HEK293 (cell line): ENCODE measurements at regions not wholly inside any gene's neighbourhood (a gene's known extent, or its start where the extent isn't known, plus 50 kb on each side); places are given as distances from the start of the nearest gene placed in this dataset.

Source experiments
- CTCF ChIA-PET: fragments of 350-600 bp; formaldehyde crosslinking; extraction: SDS; loops from one replicate; lab custom pipeline; 2021; ENCODE audit warnings: antibody characterized with exemption; lab: Yijun Ruan, JAX
- POLR2A ChIA-PET: fragments of 300-600 bp; formaldehyde crosslinking; extraction: SDS; loops from one replicate; lab custom pipeline; 2020; ENCODE audit warnings: antibody characterized with exemption, inconsistent platforms; lab: Yijun Ruan, JAX
- H3K27ac ChIP-seq: fragments of 200-500 bp; sonication (Bioruptor generic); 2 replicates; pipeline ENCODE4 v1.5.1; 2014; ENCODE audit warnings: low read depth, low read length, control low read depth, inconsistent platforms; ENCODE audit errors: extremely low read depth
- H3K36me3 ChIP-seq, 2 experiments: fragments of 200-500 bp in 1 of 2; sonication (Bioruptor generic) in 1 of 2; 1 replicate in 1 of 2; 2 replicates in 1 of 2; pipeline ENCODE4 v1.5.1; 2014 to 2017; ENCODE audit warnings: inconsistent platforms in 2 of 2, low read length in 2 of 2; ENCODE audit not compliant: control insufficient read depth in 2 of 2, insufficient read depth in 1 of 2
- H3K4me1 ChIP-seq: fragments of 200-500 bp; sonication (Bioruptor generic); 2 replicates; pipeline ENCODE4 v1.5.1; 2014; ENCODE audit warnings: mild to moderate bottlenecking, low read length, inconsistent platforms; ENCODE audit not compliant: control insufficient read depth, insufficient read depth
- H3K4me3 ChIP-seq: 2 replicates; pipeline ENCODE4 v1.5.1; 2011; ENCODE audit warnings: low read depth, mild to moderate bottlenecking, control low read depth, low read length, moderate library complexity
- H3K9me3 ChIP-seq: fragments of 200-500 bp; sonication (Bioruptor generic); 2 replicates; pipeline ENCODE4 v1.5.1; 2014; ENCODE audit warnings: low read depth, low read length, inconsistent platforms; ENCODE audit not compliant: control insufficient read depth, insufficient read depth
- BCL11A ChIP-seq: fragments of 450-650 bp; formaldehyde crosslinking; IDR thresholded peaks from 2 replicates; pipeline ENCODE4 v1.5.1; 2016; ENCODE audit warnings: low read depth, missing biosample characterization, missing genetic modification characterization
- CTCF ChIP-seq: fragments of 450-650 bp; formaldehyde crosslinking; IDR thresholded peaks from 2 replicates; pipeline ENCODE4 v1.5.1; 2016; ENCODE audit warnings: missing biosample characterization, missing genetic modification characterization
- FEZF1 ChIP-seq: fragments of 450-650 bp; formaldehyde crosslinking; IDR thresholded peaks from 2 replicates; pipeline ENCODE4 v1.5.1; 2016; ENCODE audit warnings: missing biosample characterization, missing genetic modification characterization
- KLF1 ChIP-seq: fragments of 450-650 bp; formaldehyde crosslinking; IDR thresholded peaks from 2 replicates; pipeline ENCODE4 v1.5.1; 2016; ENCODE audit warnings: missing biosample characterization, missing genetic modification characterization
- KLF10 ChIP-seq: fragments of 450-650 bp; IDR thresholded peaks from 2 replicates; pipeline ENCODE4 v1.5.1; 2018; ENCODE audit warnings: missing biosample characterization, mild to moderate bottlenecking, missing genetic modification characterization
- KLF7 ChIP-seq: fragments of 450-650 bp; formaldehyde crosslinking; IDR thresholded peaks from 2 replicates; pipeline ENCODE4 v1.5.1; 2016; ENCODE audit warnings: missing biosample characterization, missing genetic modification characterization, borderline replicate concordance
- MEIS1 ChIP-seq: sonication (generic); formaldehyde crosslinking; IDR thresholded peaks from 2 replicates; pipeline ENCODE4 v1.8.1; 2022; ENCODE audit warnings: missing genetic modification reagents, mild to moderate bottlenecking, borderline replicate concordance
- RBAK ChIP-seq: fragments of 450-650 bp; formaldehyde crosslinking; IDR thresholded peaks from 2 replicates; pipeline ENCODE4 v1.5.1; 2016; ENCODE audit warnings: missing biosample characterization, missing genetic modification characterization
- ZNF114 ChIP-seq: fragments of 450-650 bp; formaldehyde crosslinking; IDR thresholded peaks from 2 replicates; pipeline ENCODE4 v1.5.0; 2017; ENCODE audit warnings: missing biosample characterization, missing genetic modification characterization
- ZNF140 ChIP-seq: fragments of 450-650 bp; formaldehyde crosslinking; IDR thresholded peaks from 2 replicates; pipeline ENCODE4 v1.5.1; 2016; ENCODE audit warnings: missing biosample characterization, missing genetic modification characterization
- ZNF146 ChIP-seq: fragments of 450-650 bp; formaldehyde crosslinking; IDR thresholded peaks from 2 replicates; pipeline ENCODE4 v1.5.1; 2016; ENCODE audit warnings: missing biosample characterization, missing genetic modification characterization
- ZNF184 ChIP-seq: fragments of 450-650 bp; IDR thresholded peaks from 2 replicates; pipeline ENCODE4 v1.5.1; 2018; ENCODE audit warnings: missing biosample characterization, mild to moderate bottlenecking, missing genetic modification characterization
- ZNF214 ChIP-seq: fragments of 450-650 bp; formaldehyde crosslinking; IDR thresholded peaks from 2 replicates; pipeline ENCODE4 v1.5.1; 2017; ENCODE audit warnings: missing biosample characterization, mild to moderate bottlenecking, missing genetic modification characterization, borderline replicate concordance
- ZNF239 ChIP-seq: fragments of 450-650 bp; formaldehyde crosslinking; IDR thresholded peaks from 2 replicates; pipeline ENCODE4 v1.5.1; 2016; ENCODE audit warnings: missing biosample characterization, missing genetic modification characterization
- ZNF529 ChIP-seq: fragments of 450-650 bp; formaldehyde crosslinking; IDR thresholded peaks from 2 replicates; pipeline ENCODE4 v1.5.1; 2017; ENCODE audit warnings: missing genetic modification characterization, missing biosample characterization; ENCODE audit not compliant: insufficient replicate concordance
- ZNF571 ChIP-seq: fragments of 450-650 bp; formaldehyde crosslinking; IDR thresholded peaks from 2 replicates; pipeline ENCODE4 v1.5.0; 2017; ENCODE audit warnings: missing biosample characterization, missing genetic modification characterization
- ZNF624 ChIP-seq: fragments of 450-650 bp; formaldehyde crosslinking; IDR thresholded peaks from 2 replicates; pipeline ENCODE4 v1.5.1; 2017; ENCODE audit warnings: missing biosample characterization, missing genetic modification characterization
- ZNF626 ChIP-seq: fragments of 450-650 bp; sonication (Bioruptor Pico); formaldehyde crosslinking; IDR thresholded peaks from 2 replicates; pipeline ENCODE4 v1.5.1; 2018; ENCODE audit warnings: missing biosample characterization, missing genetic modification characterization, inconsistent platforms
- ZNF785 ChIP-seq: fragments of 450-650 bp; formaldehyde crosslinking; IDR thresholded peaks from 2 replicates; pipeline ENCODE4 v1.5.1; 2016; ENCODE audit warnings: missing biosample characterization, missing genetic modification characterization
- ZNF791 ChIP-seq: fragments of 450-650 bp; formaldehyde crosslinking; IDR thresholded peaks from 2 replicates; pipeline ENCODE4 v1.5.1; 2016; ENCODE audit warnings: missing biosample characterization, missing genetic modification characterization
- TF ChIP-seq, protein P1 (sequence below): fragments of 450-650 bp; formaldehyde crosslinking; IDR thresholded peaks from 2 replicates; pipeline ENCODE4 v1.5.1; 2017; ENCODE audit warnings: missing biosample characterization, missing genetic modification characterization
- TF ChIP-seq, protein P2 (sequence below): fragments of 450-650 bp; IDR thresholded peaks from 2 replicates; pipeline ENCODE4 v1.5.1; 2018; ENCODE audit warnings: missing biosample characterization, missing genetic modification characterization

- no peaks in the 10 kb centered on the region for H3K36me3 ChIP-seq
- CTCF ChIA-PET: no interaction called here
- H3K9me3 ChIP-seq: no peaks in the 10 kb centered on the region
- TF ChIP-seq MEIS1 (CRISPR knock-in tag) (no peak), ZNF791 (tag by site-specific recombination) (no peak), FEZF1 (tag by site-specific recombination) (no peak), ZNF624 (tag by site-specific recombination) (no peak), ZNF571 (tag by site-specific recombination) (no peak), RBAK (tag by site-specific recombination) (no peak), ZNF146 (no peak), KLF10 (tag by site-specific recombination) (no peak), ZNF785 (tag by site-specific recombination) (no peak), KLF7 (tag by site-specific recombination) (no peak), KLF1 (no peak)
- TF ChIP-seq, protein P1, sequence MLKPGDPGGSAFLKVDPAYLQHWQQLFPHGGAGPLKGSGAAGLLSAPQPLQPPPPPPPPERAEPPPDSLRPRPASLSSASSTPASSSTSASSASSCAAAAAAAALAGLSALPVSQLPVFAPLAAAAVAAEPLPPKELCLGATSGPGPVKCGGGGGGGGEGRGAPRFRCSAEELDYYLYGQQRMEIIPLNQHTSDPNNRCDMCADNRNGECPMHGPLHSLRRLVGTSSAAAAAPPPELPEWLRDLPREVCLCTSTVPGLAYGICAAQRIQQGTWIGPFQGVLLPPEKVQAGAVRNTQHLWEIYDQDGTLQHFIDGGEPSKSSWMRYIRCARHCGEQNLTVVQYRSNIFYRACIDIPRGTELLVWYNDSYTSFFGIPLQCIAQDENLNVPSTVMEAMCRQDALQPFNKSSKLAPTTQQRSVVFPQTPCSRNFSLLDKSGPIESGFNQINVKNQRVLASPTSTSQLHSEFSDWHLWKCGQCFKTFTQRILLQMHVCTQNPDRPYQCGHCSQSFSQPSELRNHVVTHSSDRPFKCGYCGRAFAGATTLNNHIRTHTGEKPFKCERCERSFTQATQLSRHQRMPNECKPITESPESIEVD (tag by site-specific recombination): no peak
- TF ChIP-seq, all 188 proteins: peak for 0
- H3K27ac ChIP-seq: no peak overlapping the region
- no peaks in the 10 kb centered on the region for H3K4me1 ChIP-seq
- POLR2A ChIA-PET: no interaction called here
- no peak overlapping the region for H3K4me3 ChIP-seq
Measured at GRCh38 chr2:200127848-200128247, 172.5 kb downstream of the MAIP1 start.

DNA sequence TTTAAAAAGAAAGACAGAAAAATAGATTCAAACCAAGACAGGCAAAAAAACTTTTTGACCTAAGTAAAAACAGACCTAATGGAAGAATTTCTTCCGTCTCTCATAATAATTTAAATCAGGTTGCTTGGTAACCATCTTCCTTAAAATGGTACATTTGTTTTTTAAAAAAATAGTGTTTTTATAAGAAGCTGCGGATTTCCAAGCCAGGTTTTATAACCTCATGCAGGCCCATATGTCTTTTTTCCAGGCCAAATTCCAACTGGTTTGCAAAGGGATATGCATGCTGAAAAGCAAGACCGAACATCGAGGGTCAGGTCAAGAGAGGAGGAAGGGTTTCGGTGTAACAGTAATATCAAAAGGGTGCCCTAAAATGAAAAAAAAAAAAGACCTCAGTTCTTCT lies 172.9 kb downstream of the MAIP1 start:
- H3K27ac ChIP-seq: no peak overlapping the region
- CTCF ChIA-PET: no interaction called here
- H3K9me3 ChIP-seq: no peaks in the 10 kb centered on the region
- H3K36me3 ChIP-seq: no peaks in the 10 kb centered on the region
- no peak overlapping the region for H3K4me3 ChIP-seq
- TF ChIP-seq BCL11A (tag by site-specific recombination): no peak
- TF ChIP-seq ZNF114: no peak
- TF ChIP-seq ZNF140 (tag by site-specific recombination): no peak
- TF ChIP-seq, protein P2, sequence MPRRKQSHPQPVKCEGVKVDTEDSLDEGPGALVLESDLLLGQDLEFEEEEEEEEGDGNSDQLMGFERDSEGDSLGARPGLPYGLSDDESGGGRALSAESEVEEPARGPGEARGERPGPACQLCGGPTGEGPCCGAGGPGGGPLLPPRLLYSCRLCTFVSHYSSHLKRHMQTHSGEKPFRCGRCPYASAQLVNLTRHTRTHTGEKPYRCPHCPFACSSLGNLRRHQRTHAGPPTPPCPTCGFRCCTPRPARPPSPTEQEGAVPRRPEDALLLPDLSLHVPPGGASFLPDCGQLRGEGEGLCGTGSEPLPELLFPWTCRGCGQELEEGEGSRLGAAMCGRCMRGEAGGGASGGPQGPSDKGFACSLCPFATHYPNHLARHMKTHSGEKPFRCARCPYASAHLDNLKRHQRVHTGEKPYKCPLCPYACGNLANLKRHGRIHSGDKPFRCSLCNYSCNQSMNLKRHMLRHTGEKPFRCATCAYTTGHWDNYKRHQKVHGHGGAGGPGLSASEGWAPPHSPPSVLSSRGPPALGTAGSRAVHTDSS (tag by site-specific recombination): no peak
- TF ChIP-seq ZNF239 (tag by site-specific recombination): no peak
- TF ChIP-seq ZNF184 (tag by site-specific recombination): no peak
- no peak for TF ChIP-seq ZNF529 (tag by site-specific recombination)
- no peak for TF ChIP-seq ZNF626 (tag by site-specific recombination)
- no peak for TF ChIP-seq CTCF (tag by site-specific recombination)
- TF ChIP-seq ZNF214 (tag by site-specific recombination): no peak
- TF ChIP-seq, all 188 proteins: peak for 0
- POLR2A ChIA-PET: no interaction called here
- no peaks in the 10 kb centered on the region for H3K4me1 ChIP-seq
